Thymus (tissue), 11 donors: ENCODE measurements at regions not wholly inside any gene's neighbourhood (a gene's known extent, or its start where the extent isn't known, plus 50 kb on each side); places are given as distances from the start of the nearest gene placed in this dataset.
"Not testable (repeated sequence)": the region's sequence is repeated elsewhere in the genome, so short reads cannot be mapped to it uniquely, and the experiment has no call there.

Experiments used
- DNase-seq, 9 donors: peaks; one replicate each; pipeline ENCODE4 v3.0.0-alpha.2; 2013; ENCODE audit warnings: low spot score in 9 of 9, low read depth in 6 of 9, missing footprints in 1 of 9
- H3K27ac ChIP-seq, 2 donors: one replicate each; pipeline ENCODE4 v1.5.1; 2013; ENCODE audit warnings: control low read depth in 1 of 2, low read depth in 1 of 2, low read length in 1 of 2, mild to moderate bottlenecking in 1 of 2, moderate library complexity in 1 of 2
- H3K27me3 ChIP-seq, 2 donors: one replicate each; pipeline ENCODE4 v1.5.1; 2013; ENCODE audit warnings: low read length in 1 of 2; ENCODE audit not compliant: control insufficient read depth in 2 of 2, insufficient read depth in 1 of 2
- H3K36me3 ChIP-seq, 2 donors: one replicate each; pipeline ENCODE4 v1.5.1; 2013; ENCODE audit warnings: low read length in 1 of 2, mild to moderate bottlenecking in 1 of 2, moderate library complexity in 1 of 2; ENCODE audit not compliant: control insufficient read depth in 2 of 2, insufficient read depth in 2 of 2
- H3K4me1 ChIP-seq, 2 donors: one replicate each; pipeline ENCODE4 v1.5.1; 2013; ENCODE audit warnings: low read length in 2 of 2; ENCODE audit not compliant: control insufficient read depth in 2 of 2, insufficient read depth in 2 of 2
- H3K4me3 ChIP-seq, 2 donors: one replicate each; pipeline ENCODE4 v1.5.1; 2013; ENCODE audit warnings: low read length in 2 of 2, control low read depth in 1 of 2, mild to moderate bottlenecking in 1 of 2
- H3K9me3 ChIP-seq, 2 donors: one replicate each; pipeline ENCODE4 v1.5.1; 2013; ENCODE audit warnings: low read length in 1 of 2, mild to moderate bottlenecking in 1 of 2; ENCODE audit not compliant: control insufficient read depth in 2 of 2, insufficient read depth in 1 of 2
- WGBS: extraction: QIAGEN DNeasy Blood & Tissue Kit; methylation state at CpG from one replicate; pipeline ENCODE4 v1.1.7; 2013; 5-methylcytosine and 5-hydroxymethylcytosine counted together
- donor health status: healthy.

GRCh38 chr4:108454227-108454626, 166.1 kb upstream of the RPL34 start:
- no peak overlapping the region for H3K4me3 ChIP-seq
- DNase-seq = no peak
- H3K27ac ChIP-seq = no peak overlapping the region
- peaks cover 2 to 3% of the 10 kb centered on the region in 2 donors for H3K4me1 ChIP-seq
- H3K27me3 ChIP-seq = no peaks in the 10 kb centered on the region
- H3K9me3 ChIP-seq = no peaks in the 10 kb centered on the region
- H3K36me3 ChIP-seq = no peaks in the 10 kb centered on the region
- WGBS = 95% methylated on average over 2 of the region's 2 CpGs

- Histone ChIP-seq H3K36me3 (no peaks in the 10 kb centered on the region), H3K9me3 (no peaks in the 10 kb centered on the region), H3K27ac (no peak overlapping the region), H3K27me3 (no peaks in the 10 kb centered on the region), H3K4me1 (peaks cover 8 to 9% of the 10 kb centered on the region in 2 donors), H3K4me3 (no peak overlapping the region)
- WGBS = 87% methylated on average over 4 of the region's 4 CpGs
- DNase-seq = no peak
These were observed 167.0 kb upstream of the RPL34 start for GRCh38 chr4:108453366-108453765.

GRCh38 chr4:108450236-108450898, 170.0 kb upstream of the RPL34 start:
- DNase-seq = no peak
- no peak overlapping the region for H3K4me3 ChIP-seq
- no peaks in the 10 kb centered on the region for H3K36me3 ChIP-seq
- WGBS = 96% methylated on average over 5 of the region's 5 CpGs
- no peak overlapping the region for H3K27ac ChIP-seq
- H3K4me1 ChIP-seq = peaks cover 15 to 29% of the 10 kb centered on the region in 2 donors
- H3K9me3 ChIP-seq = no peaks in the 10 kb centered on the region
- no peaks in the 10 kb centered on the region for H3K27me3 ChIP-seq

- H3K27ac ChIP-seq = no peak overlapping the region
- H3K36me3 ChIP-seq = no peaks in the 10 kb centered on the region
- 42% methylated on average over 1 of the region's 1 CpG for WGBS
- no peak overlapping the region for H3K4me3 ChIP-seq
- H3K9me3 ChIP-seq = no peaks in the 10 kb centered on the region
- peak in 1 of 9 donors; percentile 66 for DNase-seq
- H3K27me3 ChIP-seq = no peaks in the 10 kb centered on the region
- H3K4me1 ChIP-seq = peaks cover 15 to 29% of the 10 kb centered on the region in 2 donors
These were observed 171.2 kb upstream of the RPL34 start for GRCh38 chr4:108449129-108449528.

- Histone ChIP-seq H3K27ac (no peak overlapping the region), H3K27me3 (no peaks in the 10 kb centered on the region), H3K36me3 (no peaks in the 10 kb centered on the region), H3K4me3 (no peak overlapping the region), H3K4me1 (peaks cover 15 to 42% of the 10 kb centered on the region in 2 donors), H3K9me3 (peaks cover 1 to 7% of the 10 kb centered on the region in 2 donors)
- peak in 1 of 9 donors; percentile 61 for DNase-seq
- 46% methylated on average over 7 of the region's 7 CpGs for WGBS
These were observed 173.8 kb upstream of the RPL34 start for GRCh38 chr4:108446556-108446955.

- H3K27ac ChIP-seq = no peak overlapping the region
- no peaks in the 10 kb centered on the region for H3K27me3 ChIP-seq
- peaks cover 15 to 42% of the 10 kb centered on the region in 2 donors for H3K4me1 ChIP-seq
- no peak for DNase-seq
- no peak overlapping the region for H3K4me3 ChIP-seq
- 97% methylated on average over 2 of the region's 2 CpGs for WGBS
- peaks cover 1 to 16% of the 10 kb centered on the region in 2 donors for H3K9me3 ChIP-seq
- no peaks in the 10 kb centered on the region for H3K36me3 ChIP-seq
These were observed 174.7 kb upstream of the RPL34 start for GRCh38 chr4:108445716-108446115.

- H3K27me3 ChIP-seq = no peaks in the 10 kb centered on the region
- DNase-seq = peak in 1 of 9 donors; percentile 52
- no peak overlapping the region for H3K4me3 ChIP-seq
- no peak overlapping the region for H3K27ac ChIP-seq
- whole genome bisulfite sequencing = 45% methylated on average over 3 of the region's 3 CpGs
- peaks cover 1 to 16% of the 10 kb centered on the region in 2 donors for H3K9me3 ChIP-seq
- peaks cover 9 to 35% of the 10 kb centered on the region in 2 donors for H3K4me1 ChIP-seq
- H3K36me3 ChIP-seq = no peaks in the 10 kb centered on the region
These were observed 176.8 kb upstream of the RPL34 start for GRCh38 chr4:108443585-108443984.

- 5% methylated on average over 6 of the region's 6 CpGs for WGBS
- Histone ChIP-seq H3K4me3 (no peak overlapping the region), H3K27ac (peak overlapping the region; percentile 61 to 77), H3K4me1 (peaks cover 42 to 45% of the 10 kb centered on the region in 2 donors), H3K27me3 (no peaks in the 10 kb centered on the region), H3K36me3 (no peaks in the 10 kb centered on the region), H3K9me3 (no peaks in the 10 kb centered on the region)
- DNase-seq = peak; percentile 36 to 89 (median 71)
These were observed 186.5 kb upstream of the RPL34 start for GRCh38 chr4:108433832-108434231.

GRCh38 chr4:108433394-108433793, 187.0 kb upstream of the RPL34 start:
- 97% methylated on average over 1 of the region's 1 CpG for WGBS

More at GRCh38 chr4:108433394-108433793, 187.0 kb upstream of the RPL34 start:
- not testable (repeated sequence) for H3K36me3 ChIP-seq, H3K9me3 ChIP-seq, DNase-seq, H3K4me3 ChIP-seq, H3K27me3 ChIP-seq
- Histone ChIP-seq H3K27ac (peak overlapping the region; percentile 61 to 77), H3K4me1 (peaks cover 42 to 48% of the 10 kb centered on the region in 2 donors)
